HCT116 (cell line): ENCODE measurements at regions not wholly inside any gene's neighbourhood (a gene's known extent, or its start where the extent isn't known, plus 50 kb on each side); places are given as distances from the start of the nearest gene placed in this dataset.

Source experiments
- ATAC-seq: fragments of 200-7000 bp; cut with Tn5 transposase; 2 replicates; pipeline ENCODE4 v1.9.1; 2020; ENCODE audit warnings: mild to moderate bottlenecking, moderate library complexity
- BruUV-seq: library from RNA; stranded (reverse); fragments of 400-500 nt; replicated peaks from 2 replicates; lab custom pipeline; 2021; lab: Mats Ljungman, UMichigan
- CTCF ChIA-PET: fragments of 300-600 bp; sonication (Branson Sonifier 250); formaldehyde crosslinking; loops from one replicate; lab custom pipeline; 2021; ENCODE audit warnings: antibody characterized with exemption; lab: Charles Lee
- POLR2A ChIA-PET: fragments of 300-600, 350-600 bp; sonication (Branson Sonifier 250); formaldehyde crosslinking; loops from one replicate; lab custom pipeline; 2021; ENCODE audit warnings: antibody characterized with exemption; lab: Charles Lee
- RAD21 ChIA-PET, 2 experiments: fragments of 300-600 bp; sonication (Branson Sonifier 250); formaldehyde crosslinking; loops; one replicate each; lab custom pipeline; 2023; ENCODE audit warnings: low total read pairs in 2 of 2; ENCODE audit not compliant: uncharacterized antibody in 2 of 2, unreplicated experiment in 2 of 2, low non-redundant PET in 1 of 2; lab: Charles Lee
- DNase-seq: peaks from one replicate; pipeline ENCODE4 v3.0.0-alpha.2; 2010; ENCODE audit warnings: low read depth, low spot score
- H2AFZ ChIP-seq: fragments of 200-600 bp; shearing (Covaris generic), sonication (generic); 2 replicates; pipeline ENCODE4 v1.6.1; 2017; ENCODE audit warnings: low read depth, mixed run types, mixed read lengths, antibody characterized with exemption, low read length; ENCODE audit not compliant: poor library complexity, severe bottlenecking
- H3K27ac ChIP-seq: 2 replicates; pipeline ENCODE4 v1.5.1; 2012; ENCODE audit warnings: low read depth, low read length
- H3K27me3 ChIP-seq: fragments of 200-600 bp; sonication (generic); 2 replicates; pipeline ENCODE4 v1.6.1; 2016; ENCODE audit warnings: mixed run types, low read length, mixed read lengths; ENCODE audit not compliant: insufficient read depth
- H3K36me3 ChIP-seq, 2 experiments: fragments of 200-500 bp in 1 of 2; fragments of 200-600 bp in 1 of 2; sonication (Bioruptor generic) in 1 of 2; sonication (generic) in 1 of 2; 2 replicates each; pipeline versions ENCODE4 v1.5.1 to v1.6.1; 2014 to 2016; ENCODE audit warnings: low read length in 2 of 2, inconsistent platforms in 1 of 2, mixed read lengths in 1 of 2, mixed run types in 1 of 2; ENCODE audit not compliant: insufficient read depth in 2 of 2, control insufficient read depth in 1 of 2
- H3K4me1 ChIP-seq, 2 experiments: fragments of 200-600 bp in 1 of 2; sonication (generic) in 1 of 2; 2 replicates each; pipeline versions ENCODE4 v1.5.1 to v1.6.1; 2012 to 2017; ENCODE audit warnings: low read length in 2 of 2, inconsistent platforms in 1 of 2, mild to moderate bottlenecking in 1 of 2, mixed read lengths in 1 of 2, mixed run types in 1 of 2, moderate library complexity in 1 of 2; ENCODE audit not compliant: insufficient read depth in 2 of 2, control insufficient read depth in 1 of 2
- H3K4me2 ChIP-seq: fragments of 200-600 bp; sonication (generic); 2 replicates; pipeline ENCODE4 v1.6.1; 2017; ENCODE audit warnings: mixed run types, low read length, mixed read lengths
- H3K4me3 ChIP-seq, 2 experiments: fragments of 200-600 bp in 1 of 2; sonication (generic) in 1 of 2; replicated peaks in 1 of 2; 2 replicates each; pipeline ENCODE4 v1.5.1; 2011 to 2016; ENCODE audit warnings: low read length in 2 of 2, control low read depth in 1 of 2, low read depth in 1 of 2, mild to moderate bottlenecking in 1 of 2, mixed read lengths in 1 of 2, mixed run types in 1 of 2
- H3K79me2 ChIP-seq: fragments of 200-600 bp; sonication (generic); 2 replicates; pipeline ENCODE4 v1.6.1; 2017; ENCODE audit warnings: mild to moderate bottlenecking, mixed run types, low read length, moderate library complexity, mixed read lengths; ENCODE audit not compliant: insufficient read depth
- H3K9ac ChIP-seq: fragments of 200-600 bp; sonication (generic); 2 replicates; pipeline ENCODE4 v1.6.1; 2016; ENCODE audit warnings: low read length, mixed read lengths
- H3K9me2 ChIP-seq: fragments of 200-600 bp; sonication (generic), shearing (Covaris generic); 2 replicates; pipeline ENCODE4 v1.6.1; 2017; ENCODE audit warnings: mixed run types, mild to moderate bottlenecking, moderate library complexity; ENCODE audit not compliant: insufficient read depth
- H3K9me3 ChIP-seq, 2 experiments: fragments of 200-500 bp in 1 of 2; fragments of 200-600 bp in 1 of 2; sonication (Bioruptor generic) in 1 of 2; sonication (generic) in 1 of 2; 2 replicates each; pipeline ENCODE4 v1.6.1; 2014 to 2017; ENCODE audit warnings: low read length in 2 of 2, mixed read lengths in 2 of 2, inconsistent platforms in 1 of 2, low read depth in 1 of 2, mild to moderate bottlenecking in 1 of 2, mixed run types in 1 of 2, moderate library complexity in 1 of 2; ENCODE audit not compliant: control insufficient read depth in 1 of 2, insufficient read depth in 1 of 2
- H4K20me1 ChIP-seq: fragments of 200-600 bp; sonication (generic), shearing (Covaris generic); 2 replicates; pipeline ENCODE4 v1.6.1; 2017; ENCODE audit warnings: mixed run types, mild to moderate bottlenecking, moderate library complexity; ENCODE audit not compliant: insufficient read depth
- EGR1 ChIP-seq: IDR thresholded peaks from 2 replicates; pipeline ENCODE4 v1.6.1; 2012; ENCODE audit warnings: low read depth
- EZH2 ChIP-seq: fragments of 200-600 bp; sonication (generic); IDR thresholded peaks from 2 replicates; pipeline ENCODE4 v1.6.1; 2017; ENCODE audit warnings: antibody characterized with exemption, mixed run types
- FOSL1 ChIP-seq: IDR thresholded peaks from 2 replicates; pipeline ENCODE4 v1.6.1; 2012; ENCODE audit warnings: low read depth
- MAX ChIP-seq: IDR thresholded peaks from 2 replicates; pipeline ENCODE4 v1.6.1; 2012
- POLR2A ChIP-seq: IDR thresholded peaks from 2 replicates; pipeline ENCODE4 v1.7.0; 2011; ENCODE audit warnings: borderline replicate concordance; ENCODE audit not compliant: insufficient read depth, insufficient read length; ENCODE audit errors: extremely low read depth
- POLR2AphosphoS5 ChIP-seq: IDR thresholded peaks from 2 replicates; pipeline ENCODE4 v1.6.1; 2011; ENCODE audit warnings: mild to moderate bottlenecking, low read depth, low read length, moderate library complexity
- RAD21 ChIP-seq: IDR thresholded peaks from 2 replicates; pipeline ENCODE4 v1.6.1; 2012; ENCODE audit warnings: low read depth, mild to moderate bottlenecking
- REST ChIP-seq: IDR thresholded peaks from 2 replicates; pipeline ENCODE4 v1.6.1; 2012; ENCODE audit warnings: low read depth
- YY1 ChIP-seq: IDR thresholded peaks from 2 replicates; pipeline ENCODE4 v1.6.1; 2011; ENCODE audit warnings: low read length, low read depth, moderate library complexity, mild to moderate bottlenecking; ENCODE audit not compliant: insufficient replicate concordance; ENCODE audit errors: extremely low read depth
- intact Hi-C: fragments of 100-400 bp; cut with micrococcal nuclease; formaldehyde crosslinking; loops from 2 replicates; pipeline ENCODE4 v1.10.0; 2022

- BruUV-seq = no TSS peak
- ATAC-seq = no peak
Measured at GRCh38 chr5:88128813-88129212, 139.8 kb downstream of the TMEM161B start.

GRCh38 chr5:88119535-88120125 is 149.0 kb downstream of the TMEM161B start:
- H3K9ac ChIP-seq = no peak overlapping the region
- BruUV-seq = no TSS peak
- no peak overlapping the region for H3K4me2 ChIP-seq
- ChIA-PET POLR2A (no interaction called here), CTCF (no interaction called here), RAD21 (no interaction called here)
- H3K36me3 ChIP-seq = no peaks in the 10 kb centered on the region
- H3K79me2 ChIP-seq = no peaks in the 10 kb centered on the region
- DNase-seq = no peak
- H3K27me3 ChIP-seq = no peaks in the 10 kb centered on the region
- no peaks in the 10 kb centered on the region for H3K9me2 ChIP-seq
- no peak overlapping the region for H2AFZ ChIP-seq
- intact Hi-C loops = no loop called here
- no peak overlapping the region for H3K27ac ChIP-seq
- no peak overlapping the region for H3K4me3 ChIP-seq
- H3K4me1 ChIP-seq = no peaks in the 10 kb centered on the region
- no peaks in the 10 kb centered on the region for H4K20me1 ChIP-seq
- H3K9me3 ChIP-seq = no peaks in the 10 kb centered on the region
- ATAC-seq = no peak
- TF ChIP-seq YY1 (no peak), POLR2AphosphoS5 (no peak), REST (no peak), POLR2A (no peak), EZH2 (no peak), RAD21 (no peak), MAX (no peak), FOSL1 (no peak)

More at GRCh38 chr5:88128813-88129212, 139.8 kb downstream of the TMEM161B start:
- H3K27me3 ChIP-seq = no peaks in the 10 kb centered on the region
- H2AFZ ChIP-seq = no peak overlapping the region
- H3K9me2 ChIP-seq = no peaks in the 10 kb centered on the region
- no peak for DNase-seq
- H3K36me3 ChIP-seq = no peaks in the 10 kb centered on the region
- no peaks in the 10 kb centered on the region for H3K4me1 ChIP-seq
- TF ChIP-seq EGR1 (no peak), MAX (no peak)
- ChIA-PET CTCF (no interaction called here), RAD21 (no interaction called here), POLR2A (no interaction called here)
- no peaks in the 10 kb centered on the region for H4K20me1 ChIP-seq
- no peaks in the 10 kb centered on the region for H3K9me3 ChIP-seq
- no peak overlapping the region for H3K9ac ChIP-seq
- no peak overlapping the region for H3K4me2 ChIP-seq
- no peaks in the 10 kb centered on the region for H3K79me2 ChIP-seq
- H3K27ac ChIP-seq = no peak overlapping the region
- no peak overlapping the region for H3K4me3 ChIP-seq
- intact Hi-C loops = no loop called here
